Smooth muscle cell (in vitro differentiated cells): ENCODE measurements at regions not wholly inside any gene's neighbourhood (a gene's known extent, or its start where the extent isn't known, plus 50 kb on each side); places are given as distances from the start of the nearest gene placed in this dataset.

ENCODE experiments used
- DNase-seq: peaks from one replicate; lab custom pipeline; 2025; ENCODE audit not compliant: unreplicated experiment; lab: John Stamatoyannopoulos, UW
- H2AFZ ChIP-seq: fragments of 200-600 bp; sonication (generic); 2 replicates; pipeline ENCODE4 v1.6.0; 2016; ENCODE audit warnings: antibody characterized with exemption, low read depth, mild to moderate bottlenecking
- H3F3A ChIP-seq: fragments of 200-600 bp; sonication (generic); 2 replicates; pipeline ENCODE4 v1.6.0; 2017; ENCODE audit warnings: antibody characterized with exemption, low read depth
- H3K27ac ChIP-seq: fragments of 200-600 bp; sonication (generic); 2 replicates; pipeline ENCODE4 v1.5.1; 2016; ENCODE audit warnings: low read depth, mild to moderate bottlenecking
- H3K27me3 ChIP-seq: fragments of 200-600 bp; sonication (generic); 2 replicates; pipeline ENCODE4 v1.6.1; 2016; ENCODE audit warnings: low read depth, mild to moderate bottlenecking
- H3K36me3 ChIP-seq: fragments of 200-600 bp; sonication (generic); 2 replicates; pipeline ENCODE4 v1.5.1; 2016; ENCODE audit warnings: low read depth
- H3K4me1 ChIP-seq: fragments of 200-600 bp; sonication (generic); 2 replicates; pipeline ENCODE4 v1.5.1; 2016; ENCODE audit warnings: low read depth
- H3K4me2 ChIP-seq: fragments of 200-600 bp; sonication (generic); 2 replicates; pipeline ENCODE4 v1.6.0; 2016; ENCODE audit warnings: mild to moderate bottlenecking
- H3K4me3 ChIP-seq: fragments of 200-600 bp; sonication (generic); 2 replicates; pipeline ENCODE4 v1.5.1; 2016; ENCODE audit warnings: mild to moderate bottlenecking
- H3K79me2 ChIP-seq: fragments of 200-600 bp; sonication (generic); 2 replicates; pipeline ENCODE4 v1.6.0; 2016; ENCODE audit warnings: low read depth, mild to moderate bottlenecking
- H3K9ac ChIP-seq: fragments of 200-600 bp; sonication (generic); 2 replicates; pipeline ENCODE4 v1.6.0; 2016; ENCODE audit warnings: low read depth
- H3K9me3 ChIP-seq: fragments of 200-600 bp; sonication (generic); replicated peaks from 2 replicates; pipeline ENCODE4 v1.5.1; 2016; ENCODE audit warnings: low read depth
- H4K20me1 ChIP-seq: fragments of 200-600 bp; sonication (generic); 2 replicates; pipeline ENCODE4 v1.6.0; 2016; ENCODE audit warnings: low read depth
- CTCF ChIP-seq: fragments of 200-600 bp; sonication (generic); IDR thresholded peaks from 2 replicates; pipeline ENCODE4 v1.5.1; 2017; ENCODE audit warnings: borderline replicate concordance, mild to moderate bottlenecking, antibody characterized with exemption; ENCODE audit not compliant: insufficient read depth, poor library complexity, severe bottlenecking
- WGBS: methylation state at CpG from one replicate; pipeline ENCODE4 v1.1.7; 2016; ENCODE audit warnings: low lambda C conversion rate; 5-methylcytosine and 5-hydroxymethylcytosine counted together

DNA sequence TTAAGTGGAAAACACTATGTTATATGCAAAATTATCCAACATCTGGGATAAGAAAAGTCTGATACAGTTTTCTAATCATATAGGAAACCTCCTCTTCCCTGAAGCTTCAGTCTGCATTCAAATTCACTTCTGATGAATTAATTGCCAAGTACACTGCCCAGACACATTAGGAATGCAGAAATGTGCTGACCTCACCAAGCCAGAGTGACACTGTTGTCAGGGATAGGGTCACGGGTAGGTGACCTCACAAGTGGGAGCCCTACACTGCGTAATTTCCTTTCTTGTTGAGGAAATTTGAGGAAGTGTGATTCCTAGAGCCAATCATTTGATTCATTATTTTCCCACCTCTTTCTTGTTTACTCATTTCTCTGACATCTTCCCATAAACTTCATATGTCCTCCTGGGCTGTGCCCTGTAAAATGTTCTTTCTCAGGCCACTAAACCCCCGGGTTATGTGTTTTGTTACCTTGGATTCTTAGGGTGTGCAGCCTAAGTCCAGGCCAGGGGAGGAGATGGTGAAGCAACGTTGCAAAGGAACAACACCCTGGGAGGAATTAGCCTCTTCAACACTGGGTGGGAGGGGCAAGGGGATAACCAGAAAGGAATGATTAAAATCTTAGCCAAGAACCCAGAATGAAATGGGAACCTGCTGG, 411.9 kb downstream of the MTRR start:
- no peak overlapping the region for H3K4me3 ChIP-seq
- no peaks in the 10 kb centered on the region for H3K27me3 ChIP-seq
- H3K9me3 ChIP-seq, result no peaks in the 10 kb centered on the region
- H3K4me2 ChIP-seq, result no peak overlapping the region
- no peak for DNase-seq
- no peak overlapping the region for H3K9ac ChIP-seq
- H3K27ac ChIP-seq, result no peak overlapping the region
- H3K79me2 ChIP-seq, result no peaks in the 10 kb centered on the region
- 64% methylated on average over 4 of the region's 4 CpGs for whole genome bisulfite sequencing
- no peaks in the 10 kb centered on the region for H3K36me3 ChIP-seq
- H3F3A ChIP-seq, result no peaks in the 10 kb centered on the region
- H2AFZ ChIP-seq, result no peak overlapping the region
- TF ChIP-seq CTCF, result no peak
- H4K20me1 ChIP-seq, result no peaks in the 10 kb centered on the region
- no peaks in the 10 kb centered on the region for H3K4me1 ChIP-seq

- Histone ChIP-seq H3K9me3 (no peaks in the 10 kb centered on the region), H3K27ac (no peak overlapping the region), H2AFZ (no peak overlapping the region), H4K20me1 (no peaks in the 10 kb centered on the region), H3K4me2 (no peak overlapping the region), H3K4me3 (no peak overlapping the region), H3K4me1 (no peaks in the 10 kb centered on the region), H3K79me2 (no peaks in the 10 kb centered on the region), H3K27me3 (no peaks in the 10 kb centered on the region), H3K36me3 (no peaks in the 10 kb centered on the region), H3K9ac (no peak overlapping the region), H3F3A (no peaks in the 10 kb centered on the region)
- no peak for TF ChIP-seq CTCF
- no peak for DNase-seq
Measured at GRCh38 chr5:8288334-8288733, 419.4 kb downstream of the MTRR start.

- Histone ChIP-seq H3K79me2 (no peaks in the 10 kb centered on the region), H3F3A (no peaks in the 10 kb centered on the region), H3K27ac (no peak overlapping the region), H3K4me3 (no peak overlapping the region), H3K4me1 (no peaks in the 10 kb centered on the region), H4K20me1 (no peaks in the 10 kb centered on the region), H3K9ac (no peak overlapping the region), H3K27me3 (no peaks in the 10 kb centered on the region), H3K4me2 (no peak overlapping the region), H2AFZ (no peak overlapping the region), H3K9me3 (no peaks in the 10 kb centered on the region), H3K36me3 (no peaks in the 10 kb centered on the region)
- TF ChIP-seq CTCF, result no peak
- WGBS, result 80% methylated on average over 6 of the region's 6 CpGs
- DNase-seq, result no peak
Measured at GRCh38 chr5:8288897-8289516, 420.1 kb downstream of the MTRR start.

DNA sequence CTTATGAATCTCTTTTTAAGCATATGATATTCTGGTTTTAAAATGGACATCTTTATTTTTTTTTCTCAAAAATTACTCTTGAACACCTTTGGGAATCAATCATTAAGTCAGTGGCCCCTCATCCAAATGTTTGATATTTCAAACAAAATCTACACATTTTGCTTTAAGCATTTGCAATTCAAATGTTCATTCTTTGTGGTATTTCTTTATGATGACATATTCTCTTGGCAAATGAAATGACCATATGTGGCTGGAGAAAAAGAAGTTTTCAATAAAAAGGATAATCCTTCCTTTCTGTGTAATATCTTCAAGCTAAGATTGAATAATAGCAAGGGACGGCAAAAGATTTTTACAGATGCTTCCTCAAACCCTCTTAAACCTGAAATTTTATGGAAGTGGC, 420.8 kb downstream of the MTRR start:
- Histone ChIP-seq H2AFZ (no peak overlapping the region), H3F3A (no peaks in the 10 kb centered on the region), H4K20me1 (no peaks in the 10 kb centered on the region), H3K4me1 (no peaks in the 10 kb centered on the region), H3K9ac (no peak overlapping the region), H3K9me3 (no peaks in the 10 kb centered on the region), H3K79me2 (no peaks in the 10 kb centered on the region), H3K4me2 (no peak overlapping the region), H3K4me3 (no peak overlapping the region), H3K27ac (no peak overlapping the region), H3K36me3 (no peaks in the 10 kb centered on the region), H3K27me3 (no peaks in the 10 kb centered on the region)
- 83% methylated on average over 1 of the region's 1 CpG for WGBS
- DNase-seq, result no peak
- no peak for TF ChIP-seq CTCF
